Brain pericyte (primary cell): ENCODE measurements at regions not wholly inside any gene's neighbourhood (a gene's known extent, or its start where the extent isn't known, plus 50 kb on each side); places are given as distances from the start of the nearest gene placed in this dataset.

Experiments
- DNase-seq: peaks from one replicate; pipeline ENCODE4 v3.0.0-alpha.2; 2012; ENCODE audit warnings: low read depth, low spot score

- DNase-seq: no peak
Observed at GRCh38 chr13:74043237-74043636, 91.0 kb downstream of the KLF12 start.

- no peak for DNase-seq
Observed at GRCh38 chr13:74040200-74040599, 94.0 kb downstream of the KLF12 start.

GRCh38 chr13:74039667-74040066 is 94.5 kb downstream of the KLF12 start:
- no peak for DNase-seq

- DNase-seq: no peak
Observed at GRCh38 chr13:74039154-74039553, 95.0 kb downstream of the KLF12 start.

GRCh38 chr13:74037762-74038161 is 96.4 kb downstream of the KLF12 start:
- DNase-seq: no peak

GRCh38 chr13:74036373-74036772 is 97.8 kb downstream of the KLF12 start:
- no peak for DNase-seq

- DNase-seq: no peak
Observed at GRCh38 chr13:74035896-74036295, 98.3 kb downstream of the KLF12 start.

GRCh38 chr13:74032325-74032724 is 101.9 kb downstream of the KLF12 start:
- DNase-seq: no peak

- no peak for DNase-seq
Observed at GRCh38 chr13:74027161-74027779, 106.9 kb downstream of the KLF12 start.

GRCh38 chr13:74026753-74027152 is 107.5 kb downstream of the KLF12 start:
- DNase-seq: no peak

- no peak for DNase-seq
Observed at GRCh38 chr13:74025369-74025768, 108.8 kb downstream of the KLF12 start.

GRCh38 chr13:74024856-74025255 is 109.3 kb downstream of the KLF12 start:
- DNase-seq: no peak

- no peak for DNase-seq
Observed at GRCh38 chr13:74024314-74024713, 109.9 kb downstream of the KLF12 start.

GRCh38 chr13:74023484-74023883 is 110.7 kb downstream of the KLF12 start:
- DNase-seq: no peak

GRCh38 chr13:74021505-74021904 is 112.7 kb downstream of the KLF12 start:
- no peak for DNase-seq

- DNase-seq: no peak
Observed at GRCh38 chr13:74018062-74018431, 116.2 kb downstream of the KLF12 start.

GRCh38 chr13:74017301-74018061 is 116.7 kb downstream of the KLF12 start:
- no peak for DNase-seq

- no peak for DNase-seq
Observed at GRCh38 chr13:74015137-74015536, 119.1 kb downstream of the KLF12 start.

GRCh38 chr13:74009100-74009668 is 125.0 kb downstream of the KLF12 start:
- DNase-seq: no peak

- DNase-seq: no peak
Observed at GRCh38 chr13:74006666-74007065, 127.5 kb downstream of the KLF12 start.

GRCh38 chr13:74005320-74006157 is 128.7 kb downstream of the KLF12 start:
- DNase-seq: no peak

GRCh38 chr13:74004109-74004508 is 130.1 kb downstream of the KLF12 start:
- no peak for DNase-seq
